ENCODE measurements at regions not wholly inside any gene's neighbourhood (a gene's known extent, or its start where the extent isn't known, plus 50 kb on each side); places are given as distances from the start of the nearest gene placed in this dataset.

GRCh38 chr5:153039501-153039900 lies 451.0 kb upstream of the GRIA1 start:
- DNase-seq (ENCODE audit: extremely low read depth in 1 of 11, low read depth in 9 of 11, low spot score in 4 of 11): no peak

GRCh38 chr5:153043886-153044285 lies 446.6 kb upstream of the GRIA1 start:
- DNase-seq (ENCODE audit: extremely low read depth in 1 of 11, low read depth in 9 of 11, low spot score in 4 of 11): no peak

GRCh38 chr5:153050496-153051179 lies 439.8 kb upstream of the GRIA1 start:
- no peak for DNase-seq (ENCODE audit: extremely low read depth in 1 of 11, low read depth in 9 of 11, low spot score in 4 of 11)

GRCh38 chr5:153066281-153066680 lies 424.2 kb upstream of the GRIA1 start:
- no peak for DNase-seq (ENCODE audit: extremely low read depth in 1 of 11, low read depth in 9 of 11, low spot score in 4 of 11)

GRCh38 chr5:153067869-153068268 lies 422.6 kb upstream of the GRIA1 start:
- no peak for DNase-seq (ENCODE audit: extremely low read depth in 1 of 11, low read depth in 9 of 11, low spot score in 4 of 11)

GRCh38 chr5:153079396-153079795 lies 411.1 kb upstream of the GRIA1 start:
- no peak for DNase-seq (ENCODE audit: extremely low read depth in 1 of 11, low read depth in 9 of 11, low spot score in 4 of 11)

GRCh38 chr5:153080940-153081339 lies 409.5 kb upstream of the GRIA1 start:
- no peak for DNase-seq (ENCODE audit: extremely low read depth in 1 of 11, low read depth in 9 of 11, low spot score in 4 of 11)

GRCh38 chr5:153081385-153081784 lies 409.1 kb upstream of the GRIA1 start:
- no peak for DNase-seq (ENCODE audit: extremely low read depth in 1 of 11, low read depth in 9 of 11, low spot score in 4 of 11)

GRCh38 chr5:153084511-153084910 lies 406.0 kb upstream of the GRIA1 start:
- no peak for DNase-seq (ENCODE audit: extremely low read depth in 1 of 11, low read depth in 9 of 11, low spot score in 4 of 11)

GRCh38 chr5:153086486-153086885 lies 404.0 kb upstream of the GRIA1 start:
- DNase-seq (ENCODE audit: extremely low read depth in 1 of 11, low read depth in 9 of 11, low spot score in 4 of 11): peak in 1 of 11 donors; percentile 0

- no peak for DNase-seq (ENCODE audit: extremely low read depth in 1 of 11, low read depth in 9 of 11, low spot score in 4 of 11)
Measured at GRCh38 chr5:153088538-153088937, 401.9 kb upstream of the GRIA1 start.

- no peak for DNase-seq (ENCODE audit: extremely low read depth in 1 of 11, low read depth in 9 of 11, low spot score in 4 of 11)
Measured at GRCh38 chr5:153094333-153094732, 396.1 kb upstream of the GRIA1 start.

GRCh38 chr5:153096381-153096780 lies 394.1 kb upstream of the GRIA1 start:
- DNase-seq (ENCODE audit: extremely low read depth in 1 of 11, low read depth in 9 of 11, low spot score in 4 of 11): no peak

- DNase-seq (ENCODE audit: extremely low read depth in 1 of 11, low read depth in 9 of 11, low spot score in 4 of 11): no peak
Measured at GRCh38 chr5:153099328-153099727, 391.1 kb upstream of the GRIA1 start.

- DNase-seq (ENCODE audit: extremely low read depth in 1 of 11, low read depth in 9 of 11, low spot score in 4 of 11): no peak
Measured at GRCh38 chr5:153101235-153102180, 389.0 kb upstream of the GRIA1 start.

GRCh38 chr5:153116916-153117315 lies 373.6 kb upstream of the GRIA1 start:
- DNase-seq (ENCODE audit: extremely low read depth in 1 of 11, low read depth in 9 of 11, low spot score in 4 of 11): no peak

- no peak for DNase-seq (ENCODE audit: extremely low read depth in 1 of 11, low read depth in 9 of 11, low spot score in 4 of 11)
Measured at GRCh38 chr5:153118018-153118417, 372.5 kb upstream of the GRIA1 start.

- peak in 6 of 11 donors; percentile 1 to 27 (median 4) for DNase-seq (ENCODE audit: extremely low read depth in 1 of 11, low read depth in 9 of 11, low spot score in 4 of 11)
Measured at GRCh38 chr5:153122403-153122802, 368.1 kb upstream of the GRIA1 start.

- no peak for DNase-seq (ENCODE audit: extremely low read depth in 1 of 11, low read depth in 9 of 11, low spot score in 4 of 11)
Measured at GRCh38 chr5:153130296-153130695, 360.2 kb upstream of the GRIA1 start.

- no peak for DNase-seq (ENCODE audit: extremely low read depth in 1 of 11, low read depth in 9 of 11, low spot score in 4 of 11)
Measured at GRCh38 chr5:153135411-153135810, 355.1 kb upstream of the GRIA1 start.

Data from renal cortex interstitium (tissue), 11 donors.